Fibroblast of skin of right quadriceps (primary cell): ENCODE measurements at regions not wholly inside any gene's neighbourhood (a gene's known extent, or its start where the extent isn't known, plus 50 kb on each side); places are given as distances from the start of the nearest gene placed in this dataset.
"Not testable (repeated sequence)": the region's sequence is repeated elsewhere in the genome, so short reads cannot be mapped to it uniquely, and the experiment has no call there.

Source experiments
- DNase-seq: peaks from one replicate; pipeline ENCODE4 v3.0.0-alpha.2; 2013

GRCh38 chr13:21263909-21264308 lies 87.5 kb downstream of the MRPL57 start:
- DNase-seq = not testable (repeated sequence)

GRCh38 chr13:21268485-21268884 lies 92.0 kb downstream of the MRPL57 start:
- DNase-seq = not testable (repeated sequence)

DNA sequence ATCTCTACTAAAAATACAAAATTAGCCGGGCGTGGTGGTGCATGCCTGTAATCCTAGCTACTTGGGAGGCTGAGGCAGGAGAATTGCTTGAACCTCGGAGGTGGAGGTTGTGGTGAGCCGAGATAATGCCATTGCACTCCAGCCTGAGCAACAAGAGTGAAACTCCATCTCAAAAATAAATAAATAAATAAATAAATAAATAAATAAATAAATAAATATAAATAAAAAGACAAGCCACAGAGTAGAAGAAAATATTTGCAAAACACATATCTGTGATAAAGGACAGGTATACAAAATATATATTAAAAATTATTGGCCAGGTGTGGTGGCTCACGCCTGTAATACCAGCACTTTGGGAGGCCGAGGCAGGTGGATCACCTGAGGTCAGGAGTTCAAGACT lies 96.0 kb downstream of the MRPL57 start:
- not testable (repeated sequence) for DNase-seq

DNA sequence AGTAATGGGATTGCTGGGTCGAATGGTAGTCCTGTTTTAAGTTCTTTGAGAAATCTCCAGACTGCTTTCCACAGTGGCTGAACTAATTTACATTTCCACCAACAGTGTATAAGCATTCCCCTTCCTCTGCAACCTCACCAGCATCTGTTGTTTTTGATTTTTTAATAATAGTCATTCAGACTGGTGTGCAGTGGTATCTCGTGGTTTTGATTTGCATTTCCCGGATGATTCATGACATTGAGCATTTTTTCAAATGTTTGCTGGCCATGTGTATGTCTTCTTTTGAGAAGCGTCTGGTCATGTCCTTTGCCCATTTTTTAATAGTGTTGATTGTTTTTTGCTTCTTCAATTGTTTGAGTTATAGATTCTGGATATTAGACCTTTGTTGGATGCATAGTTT lies 98.0 kb downstream of the MRPL57 start:
- not testable (repeated sequence) for DNase-seq

GRCh38 chr13:21282065-21282464 lies 105.6 kb downstream of the MRPL57 start:
- no peak for DNase-seq

GRCh38 chr13:21287331-21287907 lies 111.0 kb downstream of the MRPL57 start:
- no peak for DNase-seq

- no peak for DNase-seq
These were observed 113.0 kb downstream of the MRPL57 start for GRCh38 chr13:21289475-21289874.

DNA sequence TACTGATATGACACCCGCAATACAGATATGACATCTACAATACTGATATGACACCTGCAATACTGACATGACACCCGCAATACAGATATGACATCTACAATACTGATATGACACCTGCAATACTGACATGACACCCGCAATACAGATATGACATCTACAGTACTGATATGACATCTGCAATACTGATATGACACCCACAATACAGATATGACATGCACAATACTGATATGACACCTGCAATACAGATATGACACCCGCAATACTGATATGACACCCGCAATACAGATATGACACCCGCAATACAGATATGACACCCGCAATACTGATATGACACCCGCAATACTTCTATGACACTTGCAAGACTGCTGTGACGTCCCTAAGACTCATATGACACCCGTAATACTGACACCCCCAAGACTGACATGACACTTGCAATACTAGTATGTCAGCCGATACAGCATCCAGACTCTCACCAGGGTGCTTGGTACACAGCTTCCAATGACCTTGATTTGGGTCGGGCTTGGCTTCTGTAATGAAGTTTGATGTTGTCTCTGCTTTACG lies 114.1 kb downstream of the MRPL57 start:
- not testable (repeated sequence) for DNase-seq

DNA sequence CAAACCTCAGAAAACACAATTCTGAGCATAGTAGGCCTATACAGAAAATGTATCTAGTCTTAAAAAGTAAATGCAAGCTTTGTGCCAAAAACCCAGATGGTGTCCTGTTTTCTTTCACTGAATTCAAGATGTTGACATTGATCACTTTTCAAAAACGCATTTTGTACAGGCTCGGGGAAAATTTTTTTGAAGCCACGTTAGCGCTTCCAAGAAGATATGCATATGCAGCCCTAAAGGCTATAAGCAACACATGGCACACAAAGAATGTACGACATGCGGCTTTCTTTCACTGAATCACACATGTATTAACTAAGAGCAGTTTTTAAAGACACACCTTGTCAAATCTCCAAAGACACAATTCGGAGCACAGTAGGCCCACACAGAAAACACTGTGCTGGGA lies 115.4 kb downstream of the MRPL57 start:
- no peak for DNase-seq

GRCh38 chr13:21296991-21297390 lies 120.5 kb downstream of the MRPL57 start:
- peak; percentile 28 for DNase-seq

DNA sequence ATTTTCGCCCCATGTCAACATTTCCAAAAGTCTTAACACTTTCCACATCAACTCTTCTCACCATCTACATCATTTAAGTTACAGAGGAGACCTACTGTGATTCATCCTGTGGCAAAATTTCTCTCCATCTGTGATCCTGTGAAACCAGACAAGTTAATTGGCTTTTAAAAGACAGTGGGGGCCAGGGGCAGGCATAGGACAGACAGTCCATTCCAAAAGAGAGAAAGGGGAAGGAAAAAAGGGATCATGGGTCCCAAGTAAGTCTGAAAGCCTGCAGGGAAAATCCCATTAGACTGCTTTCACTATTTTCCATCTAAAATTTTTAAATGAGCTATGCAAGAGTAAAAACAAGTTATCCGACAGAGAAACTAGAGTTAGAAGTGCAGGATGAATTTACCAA lies 121.0 kb downstream of the MRPL57 start:
- DNase-seq = peak; percentile 7

- DNase-seq = peak; percentile 88
These were observed 121.7 kb downstream of the MRPL57 start for GRCh38 chr13:21297914-21298831.

- no peak for DNase-seq
These were observed 127.8 kb downstream of the MRPL57 start for GRCh38 chr13:21304256-21304655.

DNA sequence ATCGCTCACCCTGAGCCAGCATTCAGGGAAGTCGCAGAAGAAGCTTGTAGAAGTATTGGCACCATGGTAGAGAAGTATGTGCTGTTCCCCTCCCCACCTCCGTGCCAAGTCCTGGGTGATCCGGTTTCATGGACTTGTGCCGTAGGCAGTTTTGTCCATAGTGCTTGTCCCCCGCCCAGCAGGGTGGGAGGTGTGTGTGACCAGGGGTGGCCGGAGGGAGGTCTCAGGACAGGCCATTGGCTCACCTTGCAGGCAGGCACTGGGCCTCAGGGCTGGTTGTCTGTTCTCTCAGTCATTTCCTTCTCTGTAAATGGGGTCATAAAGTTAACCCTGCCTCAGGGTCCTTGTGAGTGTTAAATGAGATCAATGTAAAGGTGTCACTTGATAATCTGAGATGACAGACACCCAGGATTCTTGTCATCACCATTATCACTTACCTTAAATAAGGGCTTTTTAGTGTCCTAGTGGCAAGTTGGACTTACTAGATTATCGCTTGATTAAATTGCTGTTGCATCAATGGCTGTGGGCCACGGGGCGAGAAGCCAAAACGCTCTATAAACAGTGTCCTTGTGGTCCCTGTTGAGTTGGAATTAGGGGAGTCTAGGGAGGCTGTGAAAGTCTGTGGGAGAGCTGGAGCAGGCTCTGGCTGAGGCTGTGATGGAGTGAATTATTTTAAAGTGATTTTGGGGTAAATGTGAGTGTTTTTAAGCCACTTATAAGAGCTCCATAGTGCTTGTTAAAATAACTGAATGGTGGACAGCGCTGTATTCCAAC lies 130.0 kb downstream of the MRPL57 start:
- not testable (repeated sequence) for DNase-seq

GRCh38 chr13:21307158-21307557 lies 130.7 kb downstream of the MRPL57 start:
- not testable (repeated sequence) for DNase-seq

- DNase-seq = no peak
These were observed 132.4 kb downstream of the MRPL57 start for GRCh38 chr13:21308906-21309305.

DNA sequence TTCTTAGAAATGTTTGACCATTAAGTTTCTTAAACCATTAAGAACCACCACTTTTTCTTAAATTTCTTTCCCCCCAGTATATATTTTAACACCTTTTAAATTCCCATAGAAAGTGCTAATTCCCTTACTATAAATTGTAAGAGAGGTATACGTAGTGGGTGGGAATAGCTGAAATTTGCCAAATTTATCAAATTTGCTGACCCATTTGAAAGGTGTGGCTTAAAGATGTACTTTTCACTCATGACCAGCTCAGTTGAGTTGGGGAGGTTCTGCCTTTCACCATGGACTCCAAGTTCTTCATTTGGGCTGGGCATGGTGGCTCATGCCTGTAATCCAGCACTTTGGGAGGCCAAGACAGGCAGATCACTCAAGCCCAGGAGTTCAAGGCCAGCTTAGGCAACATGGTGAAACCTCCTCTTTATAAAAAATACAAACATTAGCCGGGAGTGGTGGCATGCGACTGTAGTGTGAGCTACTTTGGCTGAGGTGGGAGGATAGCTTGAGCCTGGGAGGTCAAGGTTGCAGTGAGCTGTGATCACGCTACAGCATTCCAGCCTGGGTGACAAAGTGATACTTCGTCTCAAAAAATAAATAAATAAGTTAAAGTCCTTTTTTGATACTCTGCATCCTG lies 133.2 kb downstream of the MRPL57 start:
- DNase-seq = no peak

GRCh38 chr13:21310220-21310619 lies 133.8 kb downstream of the MRPL57 start:
- no peak for DNase-seq

DNA sequence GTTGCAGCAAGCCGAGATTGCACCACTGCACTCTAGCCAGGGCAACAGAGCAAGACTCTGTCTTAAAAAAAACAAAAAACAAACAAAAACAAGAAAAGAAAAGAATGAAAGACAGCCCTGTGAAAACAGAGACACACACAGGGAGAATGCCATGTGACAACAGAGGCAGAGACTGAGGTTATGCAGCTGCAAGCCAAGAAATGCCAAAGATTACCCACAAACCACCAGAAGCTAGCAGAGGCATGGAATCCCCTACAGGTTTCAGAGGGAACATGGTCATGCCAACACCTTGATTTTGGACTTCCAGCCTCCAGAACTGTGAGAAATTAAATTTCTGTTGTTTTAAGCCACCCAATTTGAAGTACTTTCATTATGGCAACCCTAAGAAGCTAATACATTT lies 138.5 kb downstream of the MRPL57 start:
- not testable (repeated sequence) for DNase-seq

DNA sequence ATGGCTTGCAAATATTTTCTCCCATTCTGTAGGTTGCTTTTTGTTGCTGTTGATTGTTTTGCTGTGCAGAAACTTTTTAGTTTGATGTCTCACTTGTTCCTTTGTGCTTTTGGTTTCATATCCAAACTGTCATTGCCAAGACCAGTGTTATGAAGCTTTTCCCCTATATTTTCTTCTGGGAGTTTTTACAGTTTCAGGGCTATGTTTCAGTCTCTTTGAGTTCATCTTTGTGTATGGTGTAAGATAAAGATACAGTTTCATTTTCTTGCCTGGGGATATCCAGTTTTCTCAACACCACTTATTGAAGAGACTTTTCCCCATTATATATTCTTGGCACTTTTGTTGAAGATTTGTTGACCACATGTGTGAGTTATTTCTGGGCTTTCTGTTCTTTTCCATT lies 139.9 kb downstream of the MRPL57 start:
- DNase-seq = no peak

GRCh38 chr13:21318891-21319532 lies 140.1 kb downstream of the ZDHHC20 start:
- DNase-seq = no peak
